GM19397 (cell line): ENCODE measurements at regions not wholly inside any gene's neighbourhood (a gene's known extent, or its start where the extent isn't known, plus 50 kb on each side); places are given as distances from the start of the nearest gene placed in this dataset.

ENCODE experiments used
- ATAC-seq: cut with Tn5 transposase; IDR thresholded peaks from one replicate; pipeline ENCODE4 v1.9.1; 2021; ENCODE audit warnings: mild to moderate bottlenecking, moderate library complexity; ENCODE audit not compliant: unreplicated experiment

- ATAC-seq, result no peak
Measured at GRCh38 chr16:87068762-87069150, 248.4 kb downstream of the C16orf95 start.

GRCh38 chr16:87070657-87071056, 246.5 kb downstream of the C16orf95 start:
- no peak for ATAC-seq

GRCh38 chr16:87072101-87072500, 245.1 kb downstream of the C16orf95 start:
- no peak for ATAC-seq

GRCh38 chr16:87074641-87075318, 242.4 kb downstream of the C16orf95 start:
- no peak for ATAC-seq

GRCh38 chr16:87075319-87075860, 241.8 kb downstream of the C16orf95 start:
- no peak for ATAC-seq

GRCh38 chr16:87076331-87076949, 240.8 kb downstream of the C16orf95 start:
- no peak for ATAC-seq

- ATAC-seq, result no peak
Measured at GRCh38 chr16:87076950-87077749, 240.0 kb downstream of the C16orf95 start.

GRCh38 chr16:87077750-87078127, 239.5 kb downstream of the C16orf95 start:
- ATAC-seq, result no peak

GRCh38 chr16:87080571-87081167, 236.5 kb downstream of the C16orf95 start:
- ATAC-seq, result no peak

- ATAC-seq, result no peak
Measured at GRCh38 chr16:87085441-87085840, 231.8 kb downstream of the C16orf95 start.

GRCh38 chr16:87086156-87086555, 231.0 kb downstream of the C16orf95 start:
- no peak for ATAC-seq

GRCh38 chr16:87086575-87086974, 230.6 kb downstream of the C16orf95 start:
- ATAC-seq, result no peak

- no peak for ATAC-seq
Measured at GRCh38 chr16:87092958-87093357, 224.2 kb downstream of the C16orf95 start.

GRCh38 chr16:87093804-87094555, 223.2 kb downstream of the C16orf95 start:
- no peak for ATAC-seq

- no peak for ATAC-seq
Measured at GRCh38 chr16:87094556-87094865, 222.7 kb downstream of the C16orf95 start.

- ATAC-seq, result no peak
Measured at GRCh38 chr16:87095271-87095670, 221.9 kb downstream of the C16orf95 start.

GRCh38 chr16:87096746-87097333, 220.4 kb downstream of the C16orf95 start:
- no peak for ATAC-seq

GRCh38 chr16:87098361-87098760, 218.8 kb downstream of the C16orf95 start:
- no peak for ATAC-seq

- no peak for ATAC-seq
Measured at GRCh38 chr16:87098976-87099720, 218.0 kb downstream of the C16orf95 start.
